NCI-H187 (cell line): ENCODE measurements at regions not wholly inside any gene's neighbourhood (a gene's known extent, or its start where the extent isn't known, plus 50 kb on each side); places are given as distances from the start of the nearest gene placed in this dataset.

Experiments used
- DNase-seq, 2 experiments: peaks; one replicate each; lab custom pipeline; 2025; lab: John Stamatoyannopoulos, UW

- no peak for DNase-seq
These were observed 235.6 kb upstream of the HS6ST1 start for GRCh38 chr2:128554151-128554769.

- no peak for DNase-seq
These were observed 236.8 kb upstream of the HS6ST1 start for GRCh38 chr2:128555433-128555832.

GRCh38 chr2:128556089-128556488 lies 237.4 kb upstream of the HS6ST1 start:
- no peak for DNase-seq

GRCh38 chr2:128556633-128557032 lies 238.0 kb upstream of the HS6ST1 start:
- DNase-seq, result no peak

- no peak for DNase-seq
These were observed 238.4 kb upstream of the HS6ST1 start for GRCh38 chr2:128557069-128557468.

GRCh38 chr2:128557831-128558241 lies 239.2 kb upstream of the HS6ST1 start:
- no peak for DNase-seq

- DNase-seq, result no peak
These were observed 239.8 kb upstream of the HS6ST1 start for GRCh38 chr2:128558441-128558840.

GRCh38 chr2:128558895-128559532 lies 240.3 kb upstream of the HS6ST1 start:
- no peak for DNase-seq

- no peak for DNase-seq
These were observed 241.2 kb upstream of the HS6ST1 start for GRCh38 chr2:128559533-128560515.

GRCh38 chr2:128560718-128561117 lies 242.1 kb upstream of the HS6ST1 start:
- no peak for DNase-seq

- no peak for DNase-seq
These were observed 244.0 kb upstream of the HS6ST1 start for GRCh38 chr2:128562471-128563347.

GRCh38 chr2:128563348-128563687 lies 244.7 kb upstream of the HS6ST1 start:
- DNase-seq, result no peak

- no peak for DNase-seq
These were observed 245.5 kb upstream of the HS6ST1 start for GRCh38 chr2:128564131-128564530.

GRCh38 chr2:128564551-128564950 lies 245.9 kb upstream of the HS6ST1 start:
- no peak for DNase-seq

GRCh38 chr2:128565441-128565840 lies 246.8 kb upstream of the HS6ST1 start:
- no peak for DNase-seq

- no peak for DNase-seq
These were observed 248.0 kb upstream of the HS6ST1 start for GRCh38 chr2:128566671-128567070.

- DNase-seq, result no peak
These were observed 249.4 kb upstream of the HS6ST1 start for GRCh38 chr2:128568106-128568505.

- DNase-seq, result no peak
These were observed 254.4 kb upstream of the HS6ST1 start for GRCh38 chr2:128573116-128573515.

GRCh38 chr2:128573531-128573930 lies 254.9 kb upstream of the HS6ST1 start:
- DNase-seq, result no peak

GRCh38 chr2:128577141-128577930 lies 258.7 kb upstream of the HS6ST1 start:
- no peak for DNase-seq
